WTC11 (cell line): ENCODE measurements at regions not wholly inside any gene's neighbourhood (a gene's known extent, or its start where the extent isn't known, plus 50 kb on each side); places are given as distances from the start of the nearest gene placed in this dataset.
A peak's percentile ranks its signal among the peaks of the same experiment; 100 is the strongest.

ENCODE experiments used
- ATAC-seq: fragments of 200-7000 bp; cut with Tn5 transposase; 2 replicates; pipeline ENCODE4 v1.10.0; 2021; ENCODE audit warnings: mild to moderate bottlenecking, moderate library complexity
- CTCF ChIA-PET: fragments of 300-600 bp; sonication (Branson Sonifier 250); formaldehyde crosslinking; loops from one replicate; lab custom pipeline; 2021; ENCODE audit warnings: antibody characterized with exemption; lab: Charles Lee
- POLR2A ChIA-PET: fragments of 350-600 bp; sonication (Branson Sonifier 250); formaldehyde crosslinking; loops from one replicate; lab custom pipeline; 2021; ENCODE audit warnings: antibody characterized with exemption; lab: Charles Lee
- DNase-seq: peaks from one replicate; pipeline ENCODE4 v3.0.0; 2021; ENCODE audit warnings: low spot score
- H3K27ac Mint-ChIP-seq: 2 replicates; pipeline ENCODE4 v1.8.0; 2021; ENCODE audit warnings: mixed read lengths
- H3K27me3 Mint-ChIP-seq: 2 replicates; pipeline ENCODE4 v1.8.0; 2021; ENCODE audit warnings: low read depth, mild to moderate bottlenecking, moderate library complexity, mixed read lengths
- H3K36me3 Mint-ChIP-seq: 2 replicates; pipeline ENCODE4 v1.8.0; 2021; ENCODE audit warnings: mixed read lengths
- H3K4me1 Mint-ChIP-seq: 2 replicates; pipeline ENCODE4 v1.8.0; 2022; ENCODE audit warnings: mixed read lengths
- H3K4me3 Mint-ChIP-seq: 2 replicates; pipeline ENCODE4 v1.8.0; 2021; ENCODE audit warnings: mild to moderate bottlenecking, moderate library complexity, mixed read lengths
- H3K9me3 Mint-ChIP-seq: 2 replicates; pipeline ENCODE4 v1.8.0; 2021; ENCODE audit warnings: mixed read lengths
- ELF4 ChIP-seq: sonication (generic); formaldehyde crosslinking; IDR thresholded peaks from 2 replicates; pipeline ENCODE4 v1.8.1; 2022; ENCODE audit warnings: low read depth, mild to moderate bottlenecking, moderate library complexity, missing genetic modification reagents
- GABPB1 ChIP-seq: sonication (generic); formaldehyde crosslinking; IDR thresholded peaks from 2 replicates; pipeline ENCODE4 v1.8.1; 2023; ENCODE audit warnings: mild to moderate bottlenecking, missing genetic modification reagents
- GRHL2 ChIP-seq: fragments of 250-450 bp; sonication (Bioruptor Pico); IDR thresholded peaks from 2 replicates; pipeline ENCODE4 v1.8.0; 2022; ENCODE audit warnings: mild to moderate bottlenecking, moderate library complexity; ENCODE audit not compliant: insufficient replicate concordance, severe bottlenecking
- JUN ChIP-seq: sonication (generic); formaldehyde crosslinking; IDR thresholded peaks from 2 replicates; pipeline ENCODE4 v1.8.0; 2023; ENCODE audit warnings: mild to moderate bottlenecking, missing genetic modification reagents
- SMAD4 ChIP-seq: sonication (generic); formaldehyde crosslinking; IDR thresholded peaks from 2 replicates; pipeline ENCODE4 v1.8.0; 2022; ENCODE audit warnings: mild to moderate bottlenecking, missing genetic modification reagents
- TP53 ChIP-seq: sonication (generic); formaldehyde crosslinking; IDR thresholded peaks from 2 replicates; pipeline ENCODE4 v1.8.1; 2023; ENCODE audit warnings: mild to moderate bottlenecking, missing genetic modification reagents
- ZNF138 ChIP-seq: sonication (generic); formaldehyde crosslinking; conservative IDR thresholded peaks from 2 replicates; pipeline ENCODE4 v1.8.1; 2022; ENCODE audit warnings: mild to moderate bottlenecking, moderate library complexity, missing genetic modification reagents
- ZNF396 ChIP-seq: fragments of 250-450 bp; sonication (Bioruptor Pico); IDR thresholded peaks from 2 replicates; pipeline ENCODE4 v1.8.0; 2021; ENCODE audit warnings: mild to moderate bottlenecking, moderate library complexity, borderline replicate concordance
- ZNF416 ChIP-seq: fragments of 250-450 bp; sonication (Bioruptor Pico); IDR thresholded peaks from 2 replicates; pipeline ENCODE4 v1.9.0; 2021; ENCODE audit warnings: mild to moderate bottlenecking, inconsistent platforms
- ZNF423 ChIP-seq: fragments of 250-450 bp; sonication (Bioruptor Pico); IDR thresholded peaks from 2 replicates; pipeline ENCODE4 v2.1.2; 2022; ENCODE audit warnings: mild to moderate bottlenecking, moderate library complexity
- ZNF512 ChIP-seq: sonication (generic); formaldehyde crosslinking; IDR thresholded peaks from 2 replicates; pipeline ENCODE4 v1.8.1; 2022; ENCODE audit warnings: missing genetic modification reagents, borderline replicate concordance
- TF ChIP-seq, protein P1 (sequence below): fragments of 250-450 bp; sonication (Bioruptor Pico); IDR thresholded peaks from 2 replicates; pipeline ENCODE4 v1.9.0; 2021; ENCODE audit warnings: mild to moderate bottlenecking
- TF ChIP-seq, protein P2 (sequence below): sonication (generic); formaldehyde crosslinking; IDR thresholded peaks from 2 replicates; pipeline ENCODE4 v1.8.0; 2023; ENCODE audit warnings: missing genetic modification reagents
- TF ChIP-seq, protein P3 (sequence below): fragments of 250-450 bp; sonication (Bioruptor Pico); IDR thresholded peaks from 2 replicates; pipeline ENCODE4 v1.9.0; 2021; ENCODE audit warnings: mild to moderate bottlenecking, borderline replicate concordance
- TF ChIP-seq, protein P4 (sequence below): sonication (generic); formaldehyde crosslinking; IDR thresholded peaks from 2 replicates; pipeline ENCODE4 v1.8.0; 2022; ENCODE audit warnings: mild to moderate bottlenecking, missing genetic modification reagents

DNA sequence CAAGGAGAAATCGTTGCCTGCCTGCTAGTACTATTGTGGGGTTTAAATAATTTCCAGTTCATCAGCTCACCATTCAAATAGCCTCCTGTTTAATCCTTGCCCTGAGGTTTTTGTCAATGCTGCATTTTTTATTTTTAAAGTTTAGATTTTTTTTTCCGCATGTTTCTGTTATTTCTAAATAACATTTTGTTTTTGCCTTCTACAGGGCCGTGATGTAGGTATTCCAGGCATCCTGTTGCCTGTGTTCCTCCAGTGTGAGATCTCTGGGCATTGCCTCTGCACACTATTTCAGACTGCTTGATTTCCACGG is 124.3 kb downstream of the HSD17B3 start (continued):
- TF ChIP-seq ZNF512 (CRISPR knock-in tag) (no peak), SMAD4 (CRISPR knock-in tag) (no peak)
- TF ChIP-seq, protein P1, sequence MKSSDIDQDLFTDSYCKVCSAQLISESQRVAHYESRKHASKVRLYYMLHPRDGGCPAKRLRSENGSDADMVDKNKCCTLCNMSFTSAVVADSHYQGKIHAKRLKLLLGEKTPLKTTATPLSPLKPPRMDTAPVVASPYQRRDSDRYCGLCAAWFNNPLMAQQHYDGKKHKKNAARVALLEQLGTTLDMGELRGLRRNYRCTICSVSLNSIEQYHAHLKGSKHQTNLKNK (CRISPR knock-in tag) = no peak

- H3K4me3 Mint-ChIP-seq = no peak overlapping the region
- CTCF ChIA-PET = interaction anchor here (0.6 to 1.8 kb wide), 15 partner anchors 10 to 1085 kb away, joined by 3 to 19 read pairs (median 4); no protein-coding TSS in a partner anchor
- no peaks in the 10 kb centered on the region for H3K9me3 Mint-ChIP-seq
- TF ChIP-seq ZNF138 (CRISPR knock-in tag) (no peak), GABPB1 (CRISPR knock-in tag) (no peak), JUN (CRISPR knock-in tag) (no peak), TP53 (CRISPR knock-in tag) (no peak)
- no peaks in the 10 kb centered on the region for H3K27me3 Mint-ChIP-seq
- peaks cover 6% of the 10 kb centered on the region; the same call in 1 of the 2 replicates for H3K4me1 Mint-ChIP-seq
- H3K36me3 Mint-ChIP-seq = no peaks in the 10 kb centered on the region
- DNase-seq = peak; percentile 33
- no peak overlapping the region for H3K27ac Mint-ChIP-seq
- POLR2A ChIA-PET = interaction anchor here (0.7 kb wide), 1 partner anchor 17 kb away, joined by 5 read pairs; no protein-coding TSS in a partner anchor
- peak; percentile 95 for ATAC-seq
Observed at GRCh38 chr9:96177005-96177718, 124.8 kb downstream of the HSD17B3 start.

- ChIA-PET POLR2A (no interaction called here), CTCF (interaction anchor here (0.5 to 2.5 kb wide), 2 partner anchors 42 to 45 kb away, joined by 3 to 7 read pairs; no protein-coding TSS in a partner anchor)
- no peak for ATAC-seq
- H3K4me3 Mint-ChIP-seq = no peak overlapping the region
- H3K9me3 Mint-ChIP-seq = no peaks in the 10 kb centered on the region
- DNase-seq = no peak
- H3K27ac Mint-ChIP-seq = no peak overlapping the region
- H3K36me3 Mint-ChIP-seq = no peaks in the 10 kb centered on the region
- no peaks in the 10 kb centered on the region for H3K27me3 Mint-ChIP-seq
- H3K4me1 Mint-ChIP-seq = peaks cover 6% of the 10 kb centered on the region; the same call in 1 of the 2 replicates
- no peak for TF ChIP-seq ZNF423
- TF ChIP-seq, protein P2, sequence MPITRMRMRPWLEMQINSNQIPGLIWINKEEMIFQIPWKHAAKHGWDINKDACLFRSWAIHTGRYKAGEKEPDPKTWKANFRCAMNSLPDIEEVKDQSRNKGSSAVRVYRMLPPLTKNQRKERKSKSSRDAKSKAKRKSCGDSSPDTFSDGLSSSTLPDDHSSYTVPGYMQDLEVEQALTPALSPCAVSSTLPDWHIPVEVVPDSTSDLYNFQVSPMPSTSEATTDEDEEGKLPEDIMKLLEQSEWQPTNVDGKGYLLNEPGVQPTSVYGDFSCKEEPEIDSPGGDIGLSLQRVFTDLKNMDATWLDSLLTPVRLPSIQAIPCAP (CRISPR knock-in tag) = no peak
- TF ChIP-seq GABPB1 (CRISPR knock-in tag) = no peak
- TF ChIP-seq ZNF416 (CRISPR knock-in tag) = no peak
- TF ChIP-seq ZNF396 (CRISPR knock-in tag) = no peak
- TF ChIP-seq, protein P3, sequence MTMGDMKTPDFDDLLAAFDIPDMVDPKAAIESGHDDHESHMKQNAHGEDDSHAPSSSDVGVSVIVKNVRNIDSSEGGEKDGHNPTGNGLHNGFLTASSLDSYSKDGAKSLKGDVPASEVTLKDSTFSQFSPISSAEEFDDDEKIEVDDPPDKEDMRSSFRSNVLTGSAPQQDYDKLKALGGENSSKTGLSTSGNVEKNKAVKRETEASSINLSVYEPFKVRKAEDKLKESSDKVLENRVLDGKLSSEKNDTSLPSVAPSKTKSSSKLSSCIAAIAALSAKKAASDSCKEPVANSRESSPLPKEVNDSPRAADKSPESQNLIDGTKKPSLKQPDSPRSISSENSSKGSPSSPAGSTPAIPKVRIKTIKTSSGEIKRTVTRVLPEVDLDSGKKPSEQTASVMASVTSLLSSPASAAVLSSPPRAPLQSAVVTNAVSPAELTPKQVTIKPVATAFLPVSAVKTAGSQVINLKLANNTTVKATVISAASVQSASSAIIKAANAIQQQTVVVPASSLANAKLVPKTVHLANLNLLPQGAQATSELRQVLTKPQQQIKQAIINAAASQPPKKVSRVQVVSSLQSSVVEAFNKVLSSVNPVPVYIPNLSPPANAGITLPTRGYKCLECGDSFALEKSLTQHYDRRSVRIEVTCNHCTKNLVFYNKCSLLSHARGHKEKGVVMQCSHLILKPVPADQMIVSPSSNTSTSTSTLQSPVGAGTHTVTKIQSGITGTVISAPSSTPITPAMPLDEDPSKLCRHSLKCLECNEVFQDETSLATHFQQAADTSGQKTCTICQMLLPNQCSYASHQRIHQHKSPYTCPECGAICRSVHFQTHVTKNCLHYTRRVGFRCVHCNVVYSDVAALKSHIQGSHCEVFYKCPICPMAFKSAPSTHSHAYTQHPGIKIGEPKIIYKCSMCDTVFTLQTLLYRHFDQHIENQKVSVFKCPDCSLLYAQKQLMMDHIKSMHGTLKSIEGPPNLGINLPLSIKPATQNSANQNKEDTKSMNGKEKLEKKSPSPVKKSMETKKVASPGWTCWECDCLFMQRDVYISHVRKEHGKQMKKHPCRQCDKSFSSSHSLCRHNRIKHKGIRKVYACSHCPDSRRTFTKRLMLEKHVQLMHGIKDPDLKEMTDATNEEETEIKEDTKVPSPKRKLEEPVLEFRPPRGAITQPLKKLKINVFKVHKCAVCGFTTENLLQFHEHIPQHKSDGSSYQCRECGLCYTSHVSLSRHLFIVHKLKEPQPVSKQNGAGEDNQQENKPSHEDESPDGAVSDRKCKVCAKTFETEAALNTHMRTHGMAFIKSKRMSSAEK (CRISPR knock-in tag) = no peak
- no peak for TF ChIP-seq ELF4 (CRISPR knock-in tag)
- TF ChIP-seq, protein P4, sequence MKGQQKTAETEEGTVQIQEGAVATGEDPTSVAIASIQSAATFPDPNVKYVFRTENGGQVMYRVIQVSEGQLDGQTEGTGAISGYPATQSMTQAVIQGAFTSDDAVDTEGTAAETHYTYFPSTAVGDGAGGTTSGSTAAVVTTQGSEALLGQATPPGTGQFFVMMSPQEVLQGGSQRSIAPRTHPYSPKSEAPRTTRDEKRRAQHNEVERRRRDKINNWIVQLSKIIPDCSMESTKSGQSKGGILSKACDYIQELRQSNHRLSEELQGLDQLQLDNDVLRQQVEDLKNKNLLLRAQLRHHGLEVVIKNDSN = no peak
- TF ChIP-seq GRHL2 (CRISPR knock-in tag) = no peak
Observed at GRCh38 chr9:96175796-96176195, 126.2 kb downstream of the HSD17B3 start.
